ENCODE measurements at regions not wholly inside any gene's neighbourhood (a gene's known extent, or its start where the extent isn't known, plus 50 kb on each side); places are given as distances from the start of the nearest gene placed in this dataset.

DNA sequence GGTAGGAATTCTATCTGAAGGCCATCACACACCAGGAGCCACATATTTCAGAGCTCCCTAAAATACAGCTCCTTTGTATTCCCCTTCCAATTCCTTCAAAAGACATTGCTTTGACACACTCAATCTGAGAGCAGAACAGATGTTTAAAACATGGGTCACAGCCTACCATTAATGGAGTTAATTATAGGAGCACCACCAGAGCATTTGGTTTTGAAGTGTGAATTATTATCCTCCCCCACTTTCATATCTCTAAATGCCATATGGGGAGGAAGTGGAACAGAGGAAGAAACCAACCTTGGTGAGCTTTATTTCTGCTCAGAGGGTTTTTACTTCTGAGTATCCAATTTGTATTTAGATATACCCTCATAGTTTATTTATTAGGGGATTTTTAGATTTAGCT, 50.7 kb upstream of the TNFRSF21 start:
- DNase-seq: no peak

DNA sequence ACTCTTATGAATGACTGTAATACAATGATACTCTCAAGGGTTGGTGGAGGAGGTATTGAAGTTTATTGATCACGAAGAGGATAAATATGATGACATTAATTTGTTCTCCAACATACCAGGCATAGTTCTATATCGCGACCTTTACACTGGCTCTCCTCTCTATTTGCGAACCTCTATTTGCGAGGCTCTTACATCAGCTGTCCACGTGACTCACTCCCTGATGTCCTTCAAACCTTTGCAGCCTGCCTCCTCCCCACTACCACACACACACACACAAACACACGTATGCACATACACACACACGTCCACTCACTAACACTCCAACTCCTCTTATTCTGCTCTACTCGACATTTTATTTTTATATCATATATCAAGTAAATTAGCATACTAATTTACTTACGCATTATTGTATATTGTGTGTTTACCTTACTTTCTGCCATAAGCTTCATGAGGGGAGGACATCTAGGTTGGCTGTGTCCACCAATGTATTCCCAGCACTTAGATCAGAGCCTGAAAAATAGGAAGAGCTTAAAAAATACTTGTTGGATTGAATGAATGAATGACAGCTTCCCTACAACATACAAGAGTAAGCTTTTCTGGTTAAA, 53.3 kb upstream of the TNFRSF21 start:
- DNase-seq: no peak

- DNase-seq: no peak
Observed at GRCh38 chr6:47363736-47364135, 54.0 kb upstream of the TNFRSF21 start.

DNA sequence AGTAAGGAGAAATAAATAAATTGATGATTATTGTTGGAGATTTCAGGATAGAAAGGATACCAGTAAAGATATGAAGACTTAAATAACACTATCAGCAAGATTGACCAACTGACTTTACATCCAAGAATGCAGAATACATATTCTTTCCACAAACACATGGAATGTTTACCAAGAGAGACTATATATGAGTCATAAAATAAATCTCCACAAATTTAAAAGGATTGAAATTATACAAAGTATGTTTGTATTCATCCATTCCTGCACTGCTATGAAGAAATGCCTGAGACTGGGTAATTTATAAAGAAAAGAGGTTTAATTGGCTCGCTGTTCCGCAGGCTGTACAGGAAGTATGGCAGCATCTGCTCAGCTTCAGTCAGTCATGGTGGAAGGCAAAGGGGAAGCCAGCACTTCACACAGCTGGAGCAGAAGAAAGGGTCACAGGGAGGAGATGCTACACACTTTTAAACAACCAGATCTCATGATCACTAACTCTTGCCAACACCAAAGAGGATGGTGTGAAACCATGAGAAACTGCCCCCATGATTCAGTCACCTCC, 56.7 kb upstream of the TNFRSF21 start:
- DNase-seq: no peak

- no peak for DNase-seq
Observed at GRCh38 chr6:47371139-47371869, 61.6 kb upstream of the TNFRSF21 start.

- DNase-seq: no peak
Observed at GRCh38 chr6:47371870-47372255, 62.2 kb upstream of the TNFRSF21 start.

DNA sequence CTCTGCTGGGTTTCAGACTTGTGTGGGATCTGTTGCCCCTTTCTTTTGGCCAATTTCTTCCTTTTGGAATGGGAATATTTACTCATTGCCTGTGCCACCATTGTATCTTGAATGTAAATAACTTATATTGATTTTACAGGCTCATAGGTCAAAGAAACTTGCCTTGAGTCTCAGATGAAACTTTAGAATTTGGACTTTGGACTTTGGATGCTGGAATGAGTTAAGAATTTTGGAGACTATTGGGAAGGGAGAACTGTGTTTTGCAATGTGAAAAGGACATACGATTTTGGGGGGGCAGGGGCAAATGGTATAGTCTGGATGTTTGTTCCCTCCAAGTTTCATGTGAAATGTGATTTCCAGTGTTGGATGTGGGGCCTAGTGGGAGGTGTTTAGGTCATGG, 62.6 kb upstream of the TNFRSF21 start:
- DNase-seq: no peak

DNA sequence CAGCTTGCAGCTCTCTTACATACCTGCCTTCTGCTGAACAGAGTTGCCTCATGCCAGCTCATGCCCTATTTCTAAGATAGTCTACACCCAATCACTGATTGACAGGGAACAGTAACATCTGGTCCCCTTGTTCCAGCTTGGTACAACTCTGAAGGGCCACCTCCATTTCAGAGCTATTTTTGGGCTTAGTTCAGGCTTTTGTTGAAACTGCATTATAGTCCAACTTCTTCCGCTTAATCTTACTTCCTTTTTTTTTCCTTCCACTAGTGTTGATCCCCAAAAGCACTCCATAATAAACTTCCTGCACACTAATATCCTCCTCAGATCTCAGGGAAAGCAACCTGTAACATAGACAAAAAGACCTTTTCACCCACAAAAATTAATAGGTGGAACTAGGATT, 65.7 kb upstream of the TNFRSF21 start:
- DNase-seq: no peak

DNA sequence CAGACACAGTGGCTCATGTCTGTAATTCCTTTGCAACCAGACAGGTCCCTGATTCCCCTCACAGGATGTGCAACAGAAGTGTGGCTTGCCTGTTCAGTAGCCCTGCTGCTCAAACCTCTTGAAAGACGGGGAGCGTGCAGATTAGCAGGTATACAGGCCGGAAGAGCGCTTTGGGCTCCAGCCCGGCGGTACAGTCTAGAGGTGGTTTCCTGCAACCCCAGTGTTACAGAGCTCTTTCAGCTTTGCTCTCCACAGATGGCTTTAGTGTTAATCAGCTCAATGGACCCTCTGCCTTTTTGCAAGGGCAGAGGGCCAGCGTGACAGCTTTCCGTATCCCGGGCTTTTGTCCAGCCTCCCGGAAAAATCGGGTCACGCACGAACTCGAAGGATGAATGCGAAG, 67.2 kb upstream of the TNFRSF21 start:
- DNase-seq: no peak

DNA sequence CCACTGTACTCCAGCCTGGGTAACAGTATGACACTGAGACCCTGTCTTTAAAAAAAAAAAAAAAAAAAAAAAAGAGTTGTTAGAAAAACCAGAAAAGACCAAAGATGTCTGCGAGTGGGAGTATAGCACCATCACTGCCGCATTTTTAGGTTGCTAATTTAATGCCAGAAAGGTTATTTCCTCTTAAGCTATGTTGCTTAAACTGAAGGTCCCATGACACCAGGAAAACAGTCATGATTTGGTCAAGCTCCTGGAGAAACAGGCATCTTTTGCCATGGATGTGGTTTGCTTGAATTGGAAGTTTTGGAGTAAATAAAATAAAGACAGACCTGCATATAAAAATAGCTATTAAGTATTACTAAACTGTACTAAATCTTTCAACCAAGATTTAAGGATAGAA, 68.3 kb upstream of the TNFRSF21 start:
- no peak for DNase-seq

DNA sequence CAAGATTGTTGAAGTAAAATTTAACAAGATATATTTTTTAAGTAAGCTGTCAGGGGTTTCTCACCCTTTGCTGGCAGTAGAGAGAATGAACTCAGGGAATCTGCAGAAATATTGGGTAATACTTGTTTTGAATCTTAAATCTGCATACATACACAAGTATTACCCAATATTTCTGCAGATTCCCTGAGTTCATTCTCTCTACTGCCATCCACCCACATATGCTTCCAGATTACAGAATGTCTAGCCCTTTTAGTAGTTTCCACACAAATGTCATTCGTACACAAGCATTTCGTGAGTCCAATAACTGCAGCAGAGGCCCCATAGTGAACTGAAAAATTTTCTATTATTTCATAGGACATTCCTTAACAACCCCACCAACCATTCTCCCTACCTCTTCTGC, 69.6 kb upstream of the TNFRSF21 start:
- no peak for DNase-seq

GRCh38 chr6:47380251-47380650, 70.5 kb upstream of the TNFRSF21 start:
- no peak for DNase-seq

DNA sequence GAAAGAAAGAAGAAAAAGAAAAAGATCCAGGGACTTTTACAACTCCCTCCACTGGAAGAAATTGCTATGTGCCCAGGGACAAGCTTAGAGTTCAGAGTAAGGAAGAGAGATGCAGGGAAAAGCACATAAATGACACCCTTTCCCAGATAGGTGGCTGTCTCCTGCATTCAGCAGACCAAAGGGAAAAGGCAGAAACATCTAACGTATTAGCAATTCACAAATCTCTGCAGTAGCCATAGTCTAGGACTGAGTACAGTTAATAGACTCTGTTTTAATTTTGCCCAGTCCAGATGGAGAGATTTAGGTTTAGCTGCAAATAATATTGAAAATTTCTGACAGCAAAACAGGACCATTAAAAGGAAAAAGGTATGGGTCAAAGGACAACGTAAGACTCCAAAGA, 71.3 kb upstream of the TNFRSF21 start:
- DNase-seq: no peak

DNA sequence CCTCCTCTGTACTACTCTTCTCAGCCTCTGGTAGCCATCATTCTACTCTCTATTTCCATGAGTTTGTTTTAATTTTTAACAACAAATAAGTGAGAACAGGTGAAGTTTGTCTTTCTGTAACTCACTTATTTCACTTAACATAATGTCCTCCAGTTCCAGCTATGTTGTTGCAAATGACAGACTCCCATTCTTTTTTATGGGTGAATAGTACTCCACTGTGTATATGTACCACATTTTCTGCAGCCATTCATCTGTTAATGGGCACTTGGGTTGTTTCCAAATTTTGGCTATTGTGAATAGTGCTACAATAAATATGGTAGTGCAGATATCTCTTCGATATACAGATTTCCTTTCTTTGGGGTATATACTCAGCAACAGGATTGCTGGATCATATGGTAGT, 73.7 kb upstream of the TNFRSF21 start:
- DNase-seq: no peak

DNA sequence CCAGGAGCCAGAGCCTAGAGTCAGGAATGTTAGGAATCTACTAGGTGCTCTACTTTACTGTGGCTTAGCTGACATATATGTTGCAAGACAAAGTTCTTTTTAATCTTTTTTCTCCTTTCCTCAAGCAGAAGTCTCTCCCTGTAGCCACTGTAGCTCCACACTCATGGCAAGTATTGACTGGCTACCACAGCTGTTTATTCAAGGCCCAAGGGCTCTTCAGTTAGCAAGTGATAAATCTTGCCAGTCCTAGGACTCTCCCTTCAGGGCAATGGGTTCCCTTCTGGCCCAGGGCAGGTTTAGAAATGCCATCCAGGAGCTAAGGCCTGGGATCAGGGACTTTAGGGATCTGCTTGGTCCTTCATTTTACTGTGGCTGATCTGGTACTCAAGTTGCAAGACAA, 82.0 kb upstream of the TNFRSF21 start:
- DNase-seq: no peak

- DNase-seq: no peak
Observed at GRCh38 chr6:47392251-47392650, 82.5 kb upstream of the TNFRSF21 start.

GRCh38 chr6:47396401-47397069, 81.1 kb upstream of the CD2AP start:
- DNase-seq: no peak

GRCh38 chr6:47400581-47400980, 77.0 kb upstream of the CD2AP start:
- DNase-seq: no peak

DNA sequence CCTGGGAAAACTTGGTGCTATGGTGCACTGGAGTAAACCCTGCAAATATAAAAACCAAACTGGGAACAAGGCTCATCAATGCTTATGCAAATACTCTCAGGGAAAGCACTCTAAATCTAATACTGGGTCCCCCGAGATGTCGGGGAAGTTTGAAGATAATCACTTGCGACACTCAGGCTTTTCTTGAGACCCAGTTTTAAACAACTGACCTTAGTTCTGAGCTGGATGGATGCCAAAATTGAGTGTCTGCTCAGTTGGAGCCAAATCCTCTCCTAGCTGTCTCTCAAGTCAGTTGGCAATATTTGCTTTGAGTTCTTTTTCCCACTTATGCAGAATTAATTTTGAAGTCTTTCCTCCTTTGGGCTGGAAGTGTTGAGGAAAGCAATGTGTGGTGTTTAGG, 75.5 kb upstream of the CD2AP start:
- no peak for DNase-seq

DNA sequence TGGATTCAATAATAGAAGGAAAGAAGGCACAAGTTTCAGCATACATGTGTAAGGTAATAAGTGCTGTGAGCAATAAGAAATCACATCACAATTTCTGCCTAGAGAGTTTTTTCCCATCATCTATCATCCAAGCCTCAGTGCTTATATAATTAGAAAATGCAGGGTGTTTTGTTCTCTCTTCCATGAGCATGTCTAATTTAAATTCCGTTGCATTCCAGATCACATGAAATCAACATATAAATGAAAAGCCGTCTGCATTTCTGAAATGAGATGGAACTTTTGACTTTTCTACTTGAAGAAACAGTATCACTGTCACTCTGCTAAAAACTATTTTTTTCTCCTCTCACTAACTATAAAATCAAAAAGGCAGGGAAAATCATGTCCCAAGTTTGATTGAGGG, 74.5 kb upstream of the CD2AP start:
- no peak for DNase-seq

- no peak for DNase-seq
Observed at GRCh38 chr6:47403801-47404200, 73.8 kb upstream of the CD2AP start.

GRCh38 chr6:47404435-47404834, 73.2 kb upstream of the CD2AP start:
- no peak for DNase-seq

DNA sequence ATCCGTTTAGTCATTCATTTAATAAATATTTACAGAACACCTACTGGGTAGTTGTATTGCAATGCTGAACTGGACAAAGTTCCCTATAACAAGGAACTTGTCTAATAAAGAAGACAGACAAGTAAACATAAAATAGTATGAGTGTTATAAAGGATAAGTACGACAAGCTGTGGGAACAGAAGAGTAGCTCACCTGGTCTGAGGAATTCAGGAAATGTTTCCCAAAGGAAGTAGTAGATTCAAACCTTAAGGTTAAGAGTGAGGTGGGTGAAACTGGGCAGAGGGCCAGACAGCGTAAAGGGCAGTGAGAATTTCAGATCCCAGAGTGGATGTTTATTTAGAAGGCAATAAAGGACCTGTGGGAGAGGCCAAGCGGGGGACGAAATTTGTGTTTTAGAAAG, 72.3 kb upstream of the CD2AP start:
- no peak for DNase-seq
